Stomach (tissue), 8 donors: ENCODE measurements at regions not wholly inside any gene's neighbourhood (a gene's known extent, or its start where the extent isn't known, plus 50 kb on each side); places are given as distances from the start of the nearest gene placed in this dataset.

Experiments used
- DNase-seq, 2 donors: peaks; one replicate each; pipeline versions ENCODE4 v3.0.0 to v3.0.0-alpha.2; 2013 to 2019
- H3K27ac ChIP-seq, 5 donors: fragments of 200-600 bp in 4 of 5; sonication (generic) in 4 of 5; one replicate each; pipeline ENCODE4 v1.5.1; 2013 to 2019; ENCODE audit warnings: mild to moderate bottlenecking in 1 of 5, moderate library complexity in 1 of 5
- H3K27me3 ChIP-seq, 3 donors: fragments of 200-600 bp; sonication (generic); one replicate each; pipeline ENCODE4 v1.5.1; 2017 to 2019; ENCODE audit warnings: mixed run types in 1 of 3
- H3K36me3 ChIP-seq, 4 donors: fragments of 200-600 bp; sonication (generic); 1 replicate in 3 of 4; 2 replicates in 1 of 4; pipeline ENCODE4 v1.5.1; 2016 to 2019
- H3K4me1 ChIP-seq, 4 donors: fragments of 200-600 bp; sonication (generic); one replicate each; pipeline ENCODE4 v1.5.1; 2016 to 2019
- H3K4me3 ChIP-seq, 4 donors: fragments of 200-600 bp; sonication (generic) in 3 of 4; one replicate each; pipeline ENCODE4 v1.5.1; 2016 to 2019; ENCODE audit warnings: mild to moderate bottlenecking in 1 of 4
- H3K9me3 ChIP-seq, 4 donors: fragments of 200-600 bp; sonication (generic); one replicate each; pipeline ENCODE4 v1.5.1; 2016 to 2019
- EP300 ChIP-seq: sonication (generic); formaldehyde crosslinking; IDR thresholded peaks from one replicate; pipeline ENCODE4 v1.6.1; 2017; ENCODE audit warnings: antibody characterized with exemption
- POLR2A ChIP-seq, 4 donors: fragments of 450-650 bp; IDR thresholded peaks; one replicate each; pipeline ENCODE4 v1.6.1; 2016; ENCODE audit warnings: antibody characterized with exemption in 4 of 4, control low read depth in 2 of 4, mild to moderate bottlenecking in 1 of 4, moderate library complexity in 1 of 4
- POLR2AphosphoS5 ChIP-seq, 3 donors: sonication (generic); formaldehyde crosslinking; IDR thresholded peaks; one replicate each; pipeline ENCODE4 v1.6.1; 2016; ENCODE audit warnings: antibody characterized with exemption in 3 of 3
- WGBS, 5 donors: extraction: QIAGEN DNeasy Blood & Tissue Kit in 3 of 5; methylation state at CpG; one replicate each; pipeline versions ENCODE4 v1.1.5 to v1.1.7; 2013 to 2018; 5-methylcytosine and 5-hydroxymethylcytosine counted together
- intact Hi-C: fragments of 100-400 bp; cut with DNase I; formaldehyde crosslinking; loops from one replicate; pipeline ENCODE4 v1.15.1; 2023; ENCODE audit warnings: low total_unique reads
- TF ChIP-seq, protein P1 (sequence below), 7 experiments: fragments of 450-650 bp in 4 of 7; fragments of 200-600 bp in 3 of 7; sonication (generic) in 3 of 7; IDR thresholded peaks; one replicate each; pipeline ENCODE4 v1.5.1; 2016 to 2019; ENCODE audit warnings: antibody characterized with exemption in 7 of 7, control low read depth in 2 of 7, mild to moderate bottlenecking in 1 of 7
- donor health status: healthy with polysubstance abuse.
- donor health status: Bipolar disorder and iron deficiency.
- donor health status: healthy.

DNA sequence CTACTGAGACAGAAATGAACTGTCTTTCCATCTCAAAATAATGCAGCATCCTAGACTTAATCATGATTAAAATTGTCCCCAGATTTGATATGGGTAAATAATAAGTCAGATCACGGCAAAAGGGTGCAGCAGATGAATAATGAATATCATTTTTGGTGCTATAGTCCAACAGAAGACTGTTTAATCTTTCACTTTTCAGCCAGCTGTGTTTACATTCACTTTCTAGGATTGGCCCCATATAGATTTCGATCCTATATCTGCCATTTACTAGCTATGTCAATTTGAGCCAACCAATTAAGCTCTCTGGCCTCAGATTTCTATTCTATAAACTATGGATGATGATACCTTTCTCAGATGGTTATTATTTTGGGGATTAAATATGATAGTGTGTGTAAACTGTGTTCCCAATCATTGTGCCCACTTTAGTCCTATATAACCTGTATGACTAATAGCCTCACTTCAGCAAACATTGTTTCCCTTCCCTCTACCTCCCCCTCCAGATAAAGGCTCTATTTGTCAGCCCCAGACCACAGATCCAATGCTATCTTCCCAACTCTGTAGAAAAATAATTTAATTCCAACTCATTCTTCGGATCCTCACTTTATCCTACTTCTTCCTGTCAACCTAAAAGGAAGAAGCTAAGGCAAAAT lies 53.6 kb upstream of the NT5E start:
- no peak overlapping the region for H3K4me3 ChIP-seq
- peaks cover 0 to 6% (median 0%) of the 10 kb centered on the region in 4 donors for H3K9me3 ChIP-seq
- WGBS, 5 donors: 49 to 57% (median 53%) methylated on average over 3 of the region's 3 CpGs
- peaks cover 0 to 12% (median 1%) of the 10 kb centered on the region in 4 donors for H3K4me1 ChIP-seq
- H3K36me3 ChIP-seq: no peaks in the 10 kb centered on the region
- TF ChIP-seq POLR2A (IDR thresholded peaks at IDR 0.05) (no peak), EP300 (no peak), POLR2AphosphoS5 (IDR thresholded peaks at IDR 0.05) (no peak)
- TF ChIP-seq, protein P1, sequence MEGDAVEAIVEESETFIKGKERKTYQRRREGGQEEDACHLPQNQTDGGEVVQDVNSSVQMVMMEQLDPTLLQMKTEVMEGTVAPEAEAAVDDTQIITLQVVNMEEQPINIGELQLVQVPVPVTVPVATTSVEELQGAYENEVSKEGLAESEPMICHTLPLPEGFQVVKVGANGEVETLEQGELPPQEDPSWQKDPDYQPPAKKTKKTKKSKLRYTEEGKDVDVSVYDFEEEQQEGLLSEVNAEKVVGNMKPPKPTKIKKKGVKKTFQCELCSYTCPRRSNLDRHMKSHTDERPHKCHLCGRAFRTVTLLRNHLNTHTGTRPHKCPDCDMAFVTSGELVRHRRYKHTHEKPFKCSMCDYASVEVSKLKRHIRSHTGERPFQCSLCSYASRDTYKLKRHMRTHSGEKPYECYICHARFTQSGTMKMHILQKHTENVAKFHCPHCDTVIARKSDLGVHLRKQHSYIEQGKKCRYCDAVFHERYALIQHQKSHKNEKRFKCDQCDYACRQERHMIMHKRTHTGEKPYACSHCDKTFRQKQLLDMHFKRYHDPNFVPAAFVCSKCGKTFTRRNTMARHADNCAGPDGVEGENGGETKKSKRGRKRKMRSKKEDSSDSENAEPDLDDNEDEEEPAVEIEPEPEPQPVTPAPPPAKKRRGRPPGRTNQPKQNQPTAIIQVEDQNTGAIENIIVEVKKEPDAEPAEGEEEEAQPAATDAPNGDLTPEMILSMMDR (IDR thresholded peaks at IDR 0.05): no peak
- H3K27ac ChIP-seq: no peak overlapping the region
- no peak for DNase-seq
- H3K27me3 ChIP-seq: no peaks in the 10 kb centered on the region
- intact Hi-C loops: no loop called here

DNA sequence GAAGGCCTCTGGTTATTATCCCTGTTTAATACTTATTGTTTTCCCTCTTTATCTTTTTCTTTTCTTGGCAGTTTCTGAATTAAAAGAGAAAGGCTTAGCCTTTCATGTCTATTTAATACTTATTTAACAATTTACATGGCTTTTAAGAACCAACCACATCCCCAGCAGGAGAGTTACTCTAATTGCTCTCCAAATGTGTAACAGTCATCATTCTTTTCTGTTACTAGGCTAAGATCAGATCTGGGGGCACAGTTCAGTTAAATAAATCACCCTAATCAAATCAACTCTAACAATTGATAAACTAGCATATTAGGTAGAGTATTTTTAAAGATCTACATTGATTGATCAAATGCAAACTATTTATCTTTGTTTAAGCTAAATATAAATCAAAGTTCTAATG lies 54.1 kb upstream of the NT5E start:
- intact Hi-C loops: no loop called here
- H3K4me3 ChIP-seq: no peak overlapping the region
- H3K27ac ChIP-seq: no peak overlapping the region
- H3K9me3 ChIP-seq: peaks cover 0 to 6% (median 0%) of the 10 kb centered on the region in 4 donors
- H3K4me1 ChIP-seq: peaks cover 0 to 12% (median 2%) of the 10 kb centered on the region in 4 donors
- TF ChIP-seq EP300 (no peak), POLR2A (IDR thresholded peaks at IDR 0.05) (no peak), POLR2AphosphoS5 (IDR thresholded peaks at IDR 0.05) (no peak)
- TF ChIP-seq, protein P1 (IDR thresholded peaks at IDR 0.05): no peak
- DNase-seq: no peak
- no peaks in the 10 kb centered on the region for H3K27me3 ChIP-seq
- no peaks in the 10 kb centered on the region for H3K36me3 ChIP-seq

DNA sequence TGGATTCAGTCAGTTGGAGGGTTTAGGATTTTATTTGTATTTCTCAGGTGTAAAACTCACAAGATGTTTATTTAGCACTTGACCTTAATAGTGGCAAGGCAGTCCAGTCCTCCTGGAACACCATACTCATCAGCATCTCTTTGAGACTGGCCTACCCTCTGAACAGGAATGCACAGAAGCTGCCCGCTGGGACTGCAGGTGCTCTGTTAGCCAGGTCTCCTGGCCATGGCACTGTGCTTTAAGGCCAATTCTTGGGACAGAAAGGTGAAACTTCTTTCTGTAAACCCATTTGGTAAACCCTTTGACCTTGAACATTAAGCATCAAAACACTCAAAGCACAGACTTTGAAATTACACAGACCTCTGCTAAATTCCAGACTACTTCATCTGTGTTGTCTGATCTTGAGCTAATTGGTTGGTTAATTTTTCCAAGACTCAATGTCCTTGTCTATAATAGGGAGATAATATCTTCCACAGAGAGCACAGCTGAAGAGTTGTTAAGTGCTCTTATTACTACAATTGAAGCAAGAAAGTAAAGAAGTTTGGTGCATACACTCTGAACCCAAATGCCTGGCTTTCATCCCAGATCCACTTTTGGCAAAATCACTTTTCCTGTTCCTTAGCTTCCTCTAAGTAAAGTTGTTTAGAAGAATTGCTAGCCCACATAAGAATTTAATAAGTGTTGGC lies 54.9 kb upstream of the NT5E start:
- H3K4me3 ChIP-seq: no peak overlapping the region
- no peak for DNase-seq
- no peak for TF ChIP-seq POLR2AphosphoS5 (IDR thresholded peaks at IDR 0.05)
- no peak for TF ChIP-seq POLR2A (IDR thresholded peaks at IDR 0.05)
- no peak for TF ChIP-seq EP300
- TF ChIP-seq, protein P1 (IDR thresholded peaks at IDR 0.05): no peak
- H3K27ac ChIP-seq: no peak overlapping the region
- no peaks in the 10 kb centered on the region for H3K27me3 ChIP-seq
- no peaks in the 10 kb centered on the region for H3K36me3 ChIP-seq
- intact Hi-C loops: no loop called here
- 86 to 100% (median 90%) methylated on average over 1 of the region's 1 CpG for WGBS, 5 donors
- peaks cover 0 to 12% (median 3%) of the 10 kb centered on the region in 4 donors for H3K4me1 ChIP-seq
- H3K9me3 ChIP-seq: peaks cover 0 to 6% (median 0%) of the 10 kb centered on the region in 4 donors

DNA sequence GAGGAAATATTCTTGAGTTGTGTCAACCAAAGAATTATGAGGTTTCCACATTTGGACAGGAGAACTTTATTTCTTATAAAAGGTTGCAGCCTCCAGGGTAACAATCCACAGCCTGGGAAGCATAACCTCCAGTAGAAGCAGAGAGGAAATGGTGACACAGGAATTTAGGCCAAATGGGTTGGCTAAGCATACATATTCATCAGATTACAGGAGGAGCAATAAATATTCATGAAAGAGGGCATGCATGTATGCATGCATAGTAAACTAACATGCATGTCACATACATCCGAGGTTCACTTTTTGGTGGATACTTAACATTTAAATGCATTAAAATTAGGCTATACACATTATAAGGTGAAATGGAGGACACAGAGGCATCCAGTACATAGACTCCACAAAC lies 55.7 kb upstream of the NT5E start:
- intact Hi-C loops: no loop called here
- no peaks in the 10 kb centered on the region for H3K27me3 ChIP-seq
- peaks cover 0 to 12% (median 6%) of the 10 kb centered on the region in 4 donors for H3K4me1 ChIP-seq
- TF ChIP-seq, protein P1 (IDR thresholded peaks at IDR 0.05): no peak
- no peak for TF ChIP-seq EP300
- no peak for TF ChIP-seq POLR2A (IDR thresholded peaks at IDR 0.05)
- no peak for TF ChIP-seq POLR2AphosphoS5 (IDR thresholded peaks at IDR 0.05)
- no peak overlapping the region for H3K27ac ChIP-seq
- H3K9me3 ChIP-seq: peaks cover 0 to 6% (median 0%) of the 10 kb centered on the region in 4 donors
- H3K36me3 ChIP-seq: no peaks in the 10 kb centered on the region
- 93 to 100% (median 95%) methylated on average over 1 of the region's 1 CpG for WGBS, 5 donors
- no peak overlapping the region for H3K4me3 ChIP-seq
- DNase-seq: no peak
